ENCODE measurements at regions not wholly inside any gene's neighbourhood (a gene's known extent, or its start where the extent isn't known, plus 50 kb on each side); places are given as distances from the start of the nearest gene placed in this dataset.

DNA sequence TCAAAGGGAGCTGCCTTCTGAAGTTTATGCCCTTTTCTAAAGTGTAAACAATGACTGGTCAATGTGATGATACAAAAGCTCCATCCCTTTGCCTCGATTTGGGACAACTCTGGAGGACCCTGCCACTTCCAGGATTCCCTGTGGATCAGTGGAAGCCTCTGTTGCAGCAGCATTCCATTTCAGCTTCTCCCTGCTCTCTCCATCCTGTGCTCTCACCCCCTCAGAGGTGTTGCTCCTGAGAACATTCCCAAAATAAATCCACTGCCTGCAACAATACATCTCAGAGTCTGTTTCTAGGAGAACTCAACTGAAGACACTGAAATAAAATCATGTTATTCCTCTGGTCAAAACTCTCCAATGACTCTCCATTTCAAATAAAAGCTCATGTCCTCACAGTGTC lies 263.6 kb downstream of the HACE1 start:
- TF ChIP-seq, protein P1, sequence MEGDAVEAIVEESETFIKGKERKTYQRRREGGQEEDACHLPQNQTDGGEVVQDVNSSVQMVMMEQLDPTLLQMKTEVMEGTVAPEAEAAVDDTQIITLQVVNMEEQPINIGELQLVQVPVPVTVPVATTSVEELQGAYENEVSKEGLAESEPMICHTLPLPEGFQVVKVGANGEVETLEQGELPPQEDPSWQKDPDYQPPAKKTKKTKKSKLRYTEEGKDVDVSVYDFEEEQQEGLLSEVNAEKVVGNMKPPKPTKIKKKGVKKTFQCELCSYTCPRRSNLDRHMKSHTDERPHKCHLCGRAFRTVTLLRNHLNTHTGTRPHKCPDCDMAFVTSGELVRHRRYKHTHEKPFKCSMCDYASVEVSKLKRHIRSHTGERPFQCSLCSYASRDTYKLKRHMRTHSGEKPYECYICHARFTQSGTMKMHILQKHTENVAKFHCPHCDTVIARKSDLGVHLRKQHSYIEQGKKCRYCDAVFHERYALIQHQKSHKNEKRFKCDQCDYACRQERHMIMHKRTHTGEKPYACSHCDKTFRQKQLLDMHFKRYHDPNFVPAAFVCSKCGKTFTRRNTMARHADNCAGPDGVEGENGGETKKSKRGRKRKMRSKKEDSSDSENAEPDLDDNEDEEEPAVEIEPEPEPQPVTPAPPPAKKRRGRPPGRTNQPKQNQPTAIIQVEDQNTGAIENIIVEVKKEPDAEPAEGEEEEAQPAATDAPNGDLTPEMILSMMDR (IDR thresholded peaks at IDR 0.05; ENCODE audit: poor library complexity, severe bottlenecking) = no peak
- no peak for TF ChIP-seq POLR2AphosphoS5 (IDR thresholded peaks at IDR 0.05)
- no peak for TF ChIP-seq SMC3 (conservative IDR thresholded peaks at IDR 0.05; ENCODE audit: poor library complexity)
- TF ChIP-seq RAD21 (conservative IDR thresholded peaks at IDR 0.05) = no peak
- no peak for TF ChIP-seq EP300 (conservative IDR thresholded peaks at IDR 0.05; ENCODE audit: poor library complexity, severe bottlenecking)
- TF ChIP-seq, protein P2, sequence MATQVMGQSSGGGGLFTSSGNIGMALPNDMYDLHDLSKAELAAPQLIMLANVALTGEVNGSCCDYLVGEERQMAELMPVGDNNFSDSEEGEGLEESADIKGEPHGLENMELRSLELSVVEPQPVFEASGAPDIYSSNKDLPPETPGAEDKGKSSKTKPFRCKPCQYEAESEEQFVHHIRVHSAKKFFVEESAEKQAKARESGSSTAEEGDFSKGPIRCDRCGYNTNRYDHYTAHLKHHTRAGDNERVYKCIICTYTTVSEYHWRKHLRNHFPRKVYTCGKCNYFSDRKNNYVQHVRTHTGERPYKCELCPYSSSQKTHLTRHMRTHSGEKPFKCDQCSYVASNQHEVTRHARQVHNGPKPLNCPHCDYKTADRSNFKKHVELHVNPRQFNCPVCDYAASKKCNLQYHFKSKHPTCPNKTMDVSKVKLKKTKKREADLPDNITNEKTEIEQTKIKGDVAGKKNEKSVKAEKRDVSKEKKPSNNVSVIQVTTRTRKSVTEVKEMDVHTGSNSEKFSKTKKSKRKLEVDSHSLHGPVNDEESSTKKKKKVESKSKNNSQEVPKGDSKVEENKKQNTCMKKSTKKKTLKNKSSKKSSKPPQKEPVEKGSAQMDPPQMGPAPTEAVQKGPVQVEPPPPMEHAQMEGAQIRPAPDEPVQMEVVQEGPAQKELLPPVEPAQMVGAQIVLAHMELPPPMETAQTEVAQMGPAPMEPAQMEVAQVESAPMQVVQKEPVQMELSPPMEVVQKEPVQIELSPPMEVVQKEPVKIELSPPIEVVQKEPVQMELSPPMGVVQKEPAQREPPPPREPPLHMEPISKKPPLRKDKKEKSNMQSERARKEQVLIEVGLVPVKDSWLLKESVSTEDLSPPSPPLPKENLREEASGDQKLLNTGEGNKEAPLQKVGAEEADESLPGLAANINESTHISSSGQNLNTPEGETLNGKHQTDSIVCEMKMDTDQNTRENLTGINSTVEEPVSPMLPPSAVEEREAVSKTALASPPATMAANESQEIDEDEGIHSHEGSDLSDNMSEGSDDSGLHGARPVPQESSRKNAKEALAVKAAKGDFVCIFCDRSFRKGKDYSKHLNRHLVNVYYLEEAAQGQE (IDR thresholded peaks at IDR 0.05; ENCODE audit: borderline replicate concordance) = no peak
- no peak for TF ChIP-seq EZH2 (IDR thresholded peaks at IDR 0.05; ENCODE audit: borderline replicate concordance, insufficient read depth, low read length, poor library complexity, severe bottlenecking)
- no peak for TF ChIP-seq MXI1 (conservative IDR thresholded peaks at IDR 0.05; ENCODE audit: poor library complexity, severe bottlenecking)
- TF ChIP-seq TAF1 (IDR thresholded peaks at IDR 0.05; ENCODE audit: low read depth) = no peak
- Histone ChIP-seq H2AFZ (ENCODE audit: low read depth, low read length) (no peak overlapping the region), H3K9me3 (ENCODE audit: low read length) (no peaks in the 10 kb centered on the region), H3K9me2 (ENCODE audit: insufficient read depth, low read length) (no peaks in the 10 kb centered on the region), H3K36me3 (ENCODE audit: insufficient read depth, low read length) (no peaks in the 10 kb centered on the region), H3K79me2 (replicated peaks; ENCODE audit: insufficient read depth, low read length) (no peaks in the 10 kb centered on the region), H4K20me1 (ENCODE audit: insufficient read depth) (no peaks in the 10 kb centered on the region), H3K27ac (ENCODE audit: low read length) (no peak overlapping the region), H3F3A (ENCODE audit: insufficient read depth, low read length, poor library complexity, severe bottlenecking) (no peaks in the 10 kb centered on the region), H3K4me2 (ENCODE audit: low read length) (no peak overlapping the region), H3K27me3 (ENCODE audit: insufficient read depth, low read depth, low read length) (no peaks in the 10 kb centered on the region), H3K9ac (ENCODE audit: low read length) (no peak overlapping the region), H3K4me3 (ENCODE audit: low read length) (no peak overlapping the region)

DNA sequence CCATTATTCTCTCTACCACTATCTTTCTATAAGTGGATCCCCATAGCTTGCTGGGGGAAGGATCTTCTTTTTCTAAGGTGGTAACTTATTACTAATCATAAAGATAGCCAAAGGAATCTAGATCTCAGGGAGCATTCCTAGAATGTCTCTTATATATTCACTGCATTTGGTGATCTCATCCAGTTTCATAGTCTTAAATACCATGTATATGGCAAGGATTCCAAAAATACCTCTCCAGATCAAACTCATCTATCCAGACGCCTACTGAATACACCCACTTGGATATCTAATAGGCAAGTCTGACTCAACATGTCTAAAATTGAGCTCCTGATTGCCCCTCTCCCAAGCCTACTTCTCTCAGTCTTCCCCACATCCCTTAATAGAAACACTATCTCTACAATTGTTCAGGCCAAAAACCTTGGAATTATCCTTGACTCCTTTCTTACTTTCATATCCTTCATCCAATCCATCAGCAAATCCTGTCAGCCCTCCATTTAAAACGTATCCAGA lies 264.4 kb downstream of the HACE1 start:
- H4K20me1 ChIP-seq (ENCODE audit: insufficient read depth) = no peaks in the 10 kb centered on the region
- no peak overlapping the region for H3K4me2 ChIP-seq (ENCODE audit: low read length)
- no peak overlapping the region for H3K9ac ChIP-seq (ENCODE audit: low read length)
- H3K27ac ChIP-seq (ENCODE audit: low read length) = no peak overlapping the region
- H3K9me2 ChIP-seq (ENCODE audit: insufficient read depth, low read length) = no peaks in the 10 kb centered on the region
- no peaks in the 10 kb centered on the region for H3K79me2 ChIP-seq (replicated peaks; ENCODE audit: insufficient read depth, low read length)
- no peaks in the 10 kb centered on the region for H3K27me3 ChIP-seq (ENCODE audit: insufficient read depth, low read depth, low read length)
- no peaks in the 10 kb centered on the region for H3K36me3 ChIP-seq (ENCODE audit: insufficient read depth, low read length)
- no peaks in the 10 kb centered on the region for H3K9me3 ChIP-seq (ENCODE audit: low read length)
- H3F3A ChIP-seq (ENCODE audit: insufficient read depth, low read length, poor library complexity, severe bottlenecking) = no peaks in the 10 kb centered on the region
- H2AFZ ChIP-seq (ENCODE audit: low read depth, low read length) = no peak overlapping the region
- TF ChIP-seq POLR2AphosphoS5 (IDR thresholded peaks at IDR 0.05) = no peak
- TF ChIP-seq, protein P1 (IDR thresholded peaks at IDR 0.05; ENCODE audit: poor library complexity, severe bottlenecking) = no peak
- TF ChIP-seq EP300 (conservative IDR thresholded peaks at IDR 0.05; ENCODE audit: poor library complexity, severe bottlenecking) = no peak
- H3K4me3 ChIP-seq (ENCODE audit: low read length) = no peak overlapping the region
